ENCODE measurements at regions not wholly inside any gene's neighbourhood (a gene's known extent, or its start where the extent isn't known, plus 50 kb on each side); places are given as distances from the start of the nearest gene placed in this dataset.

- H3K4me3 ChIP-seq (ENCODE audit: low read depth, low read length): no peak overlapping the region
- no peak for TF ChIP-seq CTCF (conservative IDR thresholded peaks at IDR 0.05; ENCODE audit: low read depth, low read length)
- DNase-seq (ENCODE audit: low read depth): no peak
These were observed 82.4 kb upstream of the COL11A1 start for GRCh38 chr1:103190766-103191165.

- no peak for TF ChIP-seq CTCF (conservative IDR thresholded peaks at IDR 0.05; ENCODE audit: low read depth, low read length)
- no peak for DNase-seq (ENCODE audit: low read depth)
- no peak overlapping the region for H3K4me3 ChIP-seq (ENCODE audit: low read depth, low read length)
These were observed 79.4 kb upstream of the COL11A1 start for GRCh38 chr1:103187673-103188072.

GRCh38 chr1:103180660-103181059, 72.3 kb upstream of the COL11A1 start:
- no peak for TF ChIP-seq CTCF (conservative IDR thresholded peaks at IDR 0.05; ENCODE audit: low read depth, low read length)
- H3K4me3 ChIP-seq (ENCODE audit: low read depth, low read length): no peak overlapping the region
- no peak for DNase-seq (ENCODE audit: low read depth)

- TF ChIP-seq CTCF (conservative IDR thresholded peaks at IDR 0.05; ENCODE audit: low read depth, low read length): no peak
- DNase-seq (ENCODE audit: low read depth): no peak
- no peak overlapping the region for H3K4me3 ChIP-seq (ENCODE audit: low read depth, low read length)
These were observed 68.9 kb upstream of the COL11A1 start for GRCh38 chr1:103177108-103177775.

- H3K4me3 ChIP-seq (ENCODE audit: low read depth, low read length): no peak overlapping the region
- no peak for DNase-seq (ENCODE audit: low read depth)
- no peak for TF ChIP-seq CTCF (conservative IDR thresholded peaks at IDR 0.05; ENCODE audit: low read depth, low read length)
These were observed 62.8 kb upstream of the COL11A1 start for GRCh38 chr1:103171041-103171590.

GRCh38 chr1:103170609-103171008, 62.3 kb upstream of the COL11A1 start:
- no peak for DNase-seq (ENCODE audit: low read depth)
- no peak overlapping the region for H3K4me3 ChIP-seq (ENCODE audit: low read depth, low read length)
- no peak for TF ChIP-seq CTCF (conservative IDR thresholded peaks at IDR 0.05; ENCODE audit: low read depth, low read length)

GRCh38 chr1:103162360-103162759, 54.0 kb upstream of the COL11A1 start:
- no peak for DNase-seq (ENCODE audit: low read depth)
- no peak overlapping the region for H3K4me3 ChIP-seq (ENCODE audit: low read depth, low read length)
- TF ChIP-seq CTCF (conservative IDR thresholded peaks at IDR 0.05; ENCODE audit: low read depth, low read length): no peak
